SK-N-SH (cell line): ENCODE measurements at regions not wholly inside any gene's neighbourhood (a gene's known extent, or its start where the extent isn't known, plus 50 kb on each side); places are given as distances from the start of the nearest gene placed in this dataset.

Experiments used
- CTCF ChIA-PET: fragments of 300-600, 350-600 bp; formaldehyde crosslinking; extraction: SDS; loops from one replicate; lab custom pipeline; 2021; lab: Yijun Ruan, JAX
- POLR2A ChIA-PET: fragments of 350-600 bp; sonication (Branson Sonifier 250); formaldehyde crosslinking; extraction: SDS; loops from one replicate; lab custom pipeline; 2020; ENCODE audit warnings: antibody characterized with exemption, inconsistent platforms; lab: Yijun Ruan, JAX
- DNase-seq: peaks from one replicate; pipeline ENCODE4 v3.0.0; 2012
- H2AFZ ChIP-seq: fragments of 200-600 bp; sonication (generic); 2 replicates; pipeline ENCODE4 v1.8.1; 2016; ENCODE audit warnings: antibody characterized with exemption, mild to moderate bottlenecking, low read depth
- H3F3A ChIP-seq: fragments of 200-600 bp; sonication (generic); replicated peaks from 2 replicates; pipeline ENCODE3; 2016; ENCODE audit warnings: antibody characterized with exemption, mild to moderate bottlenecking; ENCODE audit not compliant: insufficient read depth
- H3K27ac ChIP-seq, 2 experiments: fragments of 200-500 bp in 1 of 2; fragments of 200-600 bp in 1 of 2; sonication (Bioruptor generic) in 1 of 2; sonication (generic), shearing (Covaris generic) in 1 of 2; 2 replicates each; pipeline versions ENCODE4 v1.5.1 to v1.6.1; 2014 to 2016; ENCODE audit warnings: low read depth in 2 of 2, inconsistent platforms in 1 of 2, low read length in 1 of 2, mild to moderate bottlenecking in 1 of 2, mixed read lengths in 1 of 2
- H3K27me3 ChIP-seq: fragments of 200-600 bp; sonication (generic), shearing (Covaris generic); 2 replicates; pipeline ENCODE4 v1.6.1; 2016; ENCODE audit warnings: mixed run types; ENCODE audit not compliant: insufficient read depth
- H3K36me3 ChIP-seq, 2 experiments: fragments of 200-500 bp in 1 of 2; fragments of 200-600 bp in 1 of 2; sonication (Bioruptor generic) in 1 of 2; sonication (generic) in 1 of 2; replicated peaks in 1 of 2; 2 replicates each; pipeline versions ENCODE3 to v1.5.1; 2014 to 2016; ENCODE audit warnings: low read length in 1 of 2, mild to moderate bottlenecking in 1 of 2; ENCODE audit not compliant: insufficient read depth in 2 of 2, control insufficient read depth in 1 of 2
- H3K4me1 ChIP-seq, 2 experiments: fragments of 200-500 bp in 1 of 2; fragments of 200-600 bp in 1 of 2; sonication (Bioruptor generic) in 1 of 2; sonication (generic), shearing (Covaris generic) in 1 of 2; 2 replicates each; pipeline versions ENCODE4 v1.5.1 to v1.6.1; 2014 to 2016; ENCODE audit warnings: low read depth in 1 of 2, low read length in 1 of 2, mixed run types in 1 of 2; ENCODE audit not compliant: insufficient read depth in 2 of 2, control insufficient read depth in 1 of 2
- H3K4me2 ChIP-seq: fragments of 200-600 bp; sonication (generic), shearing (Covaris generic); 2 replicates; pipeline ENCODE4 v1.6.1; 2017; ENCODE audit warnings: mixed run types
- H3K4me3 ChIP-seq, 2 experiments: fragments of 200-500 bp in 1 of 2; fragments of 200-600 bp in 1 of 2; sonication (Bioruptor generic) in 1 of 2; sonication (generic), shearing (Covaris generic) in 1 of 2; 2 replicates each; pipeline versions ENCODE4 v1.5.1 to v1.8.1; 2014 to 2016; ENCODE audit warnings: low read depth in 2 of 2, inconsistent platforms in 1 of 2, low read length in 1 of 2, mild to moderate bottlenecking in 1 of 2, mixed read lengths in 1 of 2, moderate library complexity in 1 of 2
- H3K79me2 ChIP-seq: fragments of 200-600 bp; sonication (generic); 2 replicates; pipeline ENCODE4 v1.8.1; 2017; ENCODE audit warnings: mild to moderate bottlenecking; ENCODE audit not compliant: insufficient read depth
- H3K9ac ChIP-seq: fragments of 200-600 bp; sonication (generic); 2 replicates; pipeline ENCODE4 v1.6.1; 2017; ENCODE audit warnings: mixed run types
- H3K9me2 ChIP-seq: fragments of 200-600 bp; sonication (generic); 2 replicates; pipeline ENCODE4 v1.6.1; 2017; ENCODE audit warnings: mixed run types
- H3K9me3 ChIP-seq: fragments of 200-600 bp; sonication (generic); 2 replicates; pipeline ENCODE4 v1.6.1; 2017; ENCODE audit warnings: mixed run types, mild to moderate bottlenecking, moderate library complexity
- H4K20me1 ChIP-seq: fragments of 200-600 bp; sonication (generic); 2 replicates; pipeline ENCODE4 v1.6.1; 2017; ENCODE audit warnings: mild to moderate bottlenecking, mixed run types; ENCODE audit not compliant: insufficient read depth
- CHD2 ChIP-seq: fragments of 150-350 bp; IDR thresholded peaks from 2 replicates; pipeline ENCODE4 v1.6.1; 2018; ENCODE audit warnings: low read length; ENCODE audit not compliant: partially characterized antibody
- CTCF ChIP-seq: fragments of 200-600 bp; sonication (generic); IDR thresholded peaks from 2 replicates; pipeline ENCODE4 v1.6.1; 2017; ENCODE audit warnings: antibody characterized with exemption, mild to moderate bottlenecking, moderate library complexity
- EP300 ChIP-seq, 2 experiments: IDR thresholded peaks; 2 replicates each; pipeline versions ENCODE4 v1.4.0 to v1.6.1; 2012; ENCODE audit warnings: borderline replicate concordance in 1 of 2, low read depth in 1 of 2, low read length in 1 of 2
- FOXJ3 ChIP-seq: sonication (generic); formaldehyde crosslinking; IDR thresholded peaks from 2 replicates; pipeline ENCODE4 v1.5.1; 2020; ENCODE audit warnings: mild to moderate bottlenecking, missing genetic modification reagents
- GABPA ChIP-seq: IDR thresholded peaks from 2 replicates; pipeline ENCODE4 v1.4.0; 2012; ENCODE audit warnings: low read depth, mild to moderate bottlenecking
- IRF3 ChIP-seq: fragments of 150-350 bp; IDR thresholded peaks from 2 replicates; pipeline ENCODE4 v1.6.1; 2016; ENCODE audit warnings: mild to moderate bottlenecking, low read depth, low read length
- JUND ChIP-seq: IDR thresholded peaks from 2 replicates; pipeline ENCODE4 v1.4.0; 2012
- NFIC ChIP-seq: IDR thresholded peaks from 2 replicates; pipeline ENCODE4 v1.4.0; 2012; ENCODE audit warnings: borderline replicate concordance
- NRF1 ChIP-seq: IDR thresholded peaks from 2 replicates; pipeline ENCODE4 v1.6.1; 2012; ENCODE audit warnings: low read depth, mild to moderate bottlenecking, low read length
- PBX3 ChIP-seq: IDR thresholded peaks from 2 replicates; pipeline ENCODE4; 2012
- RCOR1 ChIP-seq: fragments of 150-350 bp; IDR thresholded peaks from 2 replicates; pipeline ENCODE4 v1.6.1; 2017; ENCODE audit warnings: antibody characterized with exemption, low read length
- REST ChIP-seq: IDR thresholded peaks from 2 replicates; pipeline ENCODE4 v1.6.1; 2012; ENCODE audit warnings: mild to moderate bottlenecking, low read depth, low read length, moderate library complexity
- RXRA ChIP-seq: IDR thresholded peaks from 2 replicates; pipeline ENCODE4 v1.4.0; 2012; ENCODE audit warnings: low read depth, mild to moderate bottlenecking, borderline replicate concordance
- SMC3 ChIP-seq: IDR thresholded peaks from 2 replicates; pipeline ENCODE4 v1.6.1; 2012; ENCODE audit warnings: low read depth, low read length, improper control_type of control experiment
- TAF1 ChIP-seq: IDR thresholded peaks from 2 replicates; pipeline ENCODE4 v1.6.1; 2012; ENCODE audit warnings: low read depth, mild to moderate bottlenecking, low read length, moderate library complexity, borderline replicate concordance
- TCF12 ChIP-seq: IDR thresholded peaks from 2 replicates; pipeline ENCODE4 v1.4.0; 2012
- USF2 ChIP-seq: fragments of 150-350 bp; IDR thresholded peaks from 2 replicates; pipeline ENCODE4 v1.6.1; 2017; ENCODE audit warnings: antibody characterized with exemption, low read length, low read depth, borderline replicate concordance
- ZBTB33 ChIP-seq: IDR thresholded peaks from 2 replicates; pipeline ENCODE4 v1.4.0; 2012; ENCODE audit warnings: low read depth, borderline replicate concordance
- WGBS: methylation state at CpG from one replicate; pipeline ENCODE4 v1.1.6; 2017; ENCODE audit warnings: low lambda C conversion rate; 5-methylcytosine and 5-hydroxymethylcytosine counted together

- Histone ChIP-seq H3K9me3 (no peaks in the 10 kb centered on the region), H3K27ac (no peak overlapping the region), H3K79me2 (no peaks in the 10 kb centered on the region), H3F3A (no peaks in the 10 kb centered on the region), H3K9ac (no peak overlapping the region), H3K36me3 (no peaks in the 10 kb centered on the region), H3K4me1 (no peaks in the 10 kb centered on the region), H3K4me3 (no peak overlapping the region), H2AFZ (no peak overlapping the region), H3K9me2 (no peaks in the 10 kb centered on the region), H3K27me3 (peaks cover 5% of the 10 kb centered on the region; the same call in 1 of the 2 replicates), H3K4me2 (no peak overlapping the region), H4K20me1 (no peaks in the 10 kb centered on the region)
- TF ChIP-seq TAF1, result no peak
- no peak for TF ChIP-seq TCF12
- TF ChIP-seq CHD2, result no peak
- no peak for TF ChIP-seq CTCF
- TF ChIP-seq EP300 (IDR thresholded peaks at IDR 0.05; ENCODE audit: borderline replicate concordance in 1 of 2, low read depth in 1 of 2, low read length in 1 of 2), result no peak
- no peak for TF ChIP-seq SMC3
- TF ChIP-seq RXRA, result no peak
- no peak for TF ChIP-seq NRF1
- TF ChIP-seq USF2, result no peak
- no peak for TF ChIP-seq IRF3
- no peak for TF ChIP-seq JUND
- no peak for TF ChIP-seq PBX3
- TF ChIP-seq FOXJ3, result no peak
- no peak for TF ChIP-seq REST
- TF ChIP-seq RCOR1, result no peak
- no peak for TF ChIP-seq NFIC
- no peak for TF ChIP-seq GABPA
- no peak for TF ChIP-seq ZBTB33
- ChIA-PET POLR2A (no interaction called here), CTCF (no interaction called here)
- 64% methylated on average over 13 of the region's 14 CpGs for WGBS
- no peak for DNase-seq
Observed at GRCh38 chr1:38244218-38244845, 197.7 kb upstream of the POU3F1 start.
